Putamen (tissue), 1 donor: ENCODE measurements at regions not wholly inside any gene's neighbourhood (a gene's known extent, or its start where the extent isn't known, plus 50 kb on each side); places are given as distances from the start of the nearest gene placed in this dataset.

Experiments
- DNase-seq: peaks from one replicate; pipeline ENCODE4 v3.0.0-alpha.2; 2016; ENCODE audit warnings: low spot score

DNA sequence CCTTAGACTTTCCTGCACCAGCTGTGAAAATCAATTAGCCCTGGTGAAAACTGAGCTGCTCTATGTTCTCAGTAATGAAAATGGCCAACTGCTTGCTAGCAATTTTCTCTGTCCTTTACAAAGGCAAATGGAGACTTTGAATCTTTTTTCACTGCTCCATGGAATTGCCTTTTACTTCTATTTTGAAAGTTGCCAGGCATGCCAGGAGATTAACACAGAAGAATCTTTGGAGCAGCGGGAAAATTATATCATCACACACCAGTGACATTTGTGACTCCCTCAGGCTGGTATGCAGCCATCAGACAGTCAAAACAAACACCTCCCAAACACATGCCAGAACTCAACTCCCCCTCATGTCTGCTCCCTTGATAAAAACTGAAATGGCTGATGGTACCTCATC lies 872.0 kb upstream of the FLRT2 start:
- no peak for DNase-seq

DNA sequence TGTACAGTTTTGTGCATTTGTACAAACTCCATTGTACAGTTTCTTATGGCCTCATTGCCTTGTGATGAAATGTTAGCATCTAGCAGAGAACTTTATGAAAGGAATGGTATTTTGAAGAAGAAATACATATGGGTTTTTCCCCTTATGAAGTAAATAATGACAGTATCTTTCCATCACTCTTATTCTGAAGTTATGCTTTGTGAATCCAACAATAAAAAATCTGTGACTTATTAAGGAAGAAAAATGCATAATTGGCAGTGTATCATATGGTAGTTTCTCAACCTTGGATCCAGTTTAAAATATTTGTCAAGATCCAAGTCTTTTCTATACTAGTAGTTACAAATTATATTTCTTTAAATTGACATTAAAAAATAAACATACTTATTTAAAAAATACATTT lies 859.1 kb upstream of the FLRT2 start:
- DNase-seq = no peak

GRCh38 chr14:84671776-84672175 lies 858.2 kb upstream of the FLRT2 start:
- no peak for DNase-seq

DNA sequence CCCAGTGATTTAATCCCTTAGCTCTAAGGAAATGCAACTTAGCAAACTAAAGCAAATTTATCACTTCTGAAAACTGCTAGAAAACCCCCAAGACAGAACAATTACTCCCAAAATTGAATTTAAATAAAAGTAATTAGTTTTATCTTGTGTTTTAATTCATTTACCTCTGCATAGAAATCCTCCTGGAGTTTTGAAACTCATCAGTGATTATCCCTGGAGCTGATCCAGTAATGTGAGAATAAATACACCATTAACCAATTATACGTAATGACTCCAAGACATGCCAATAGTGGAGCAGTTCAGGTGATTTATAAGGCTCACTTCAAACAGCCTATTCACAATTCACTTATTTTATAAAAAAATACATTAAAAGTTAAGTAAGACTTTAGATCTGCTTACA lies 855.3 kb upstream of the FLRT2 start:
- DNase-seq = no peak

DNA sequence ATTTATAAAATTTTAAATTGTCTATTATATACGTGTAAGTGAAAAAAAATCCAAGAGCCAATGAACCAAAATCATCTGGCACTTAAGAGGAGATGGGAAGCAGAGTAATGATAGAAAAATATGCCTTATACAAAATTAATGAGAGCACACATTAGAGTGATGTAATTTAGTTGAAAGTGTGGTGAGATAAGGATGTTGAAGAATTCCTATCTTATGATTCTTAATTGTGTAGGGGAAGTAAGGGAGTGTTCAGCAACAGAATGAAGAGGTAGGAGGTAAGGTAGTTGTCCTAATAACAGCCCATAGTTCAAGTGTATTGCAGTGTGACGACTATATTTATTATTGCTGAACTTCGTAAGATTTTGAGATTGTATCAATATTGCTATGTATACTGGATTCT lies 843.4 kb upstream of the FLRT2 start:
- no peak for DNase-seq

GRCh38 chr14:84688297-84689025 lies 841.5 kb upstream of the FLRT2 start:
- DNase-seq = no peak

- no peak for DNase-seq
Measured at GRCh38 chr14:84694161-84694560, 835.8 kb upstream of the FLRT2 start.

DNA sequence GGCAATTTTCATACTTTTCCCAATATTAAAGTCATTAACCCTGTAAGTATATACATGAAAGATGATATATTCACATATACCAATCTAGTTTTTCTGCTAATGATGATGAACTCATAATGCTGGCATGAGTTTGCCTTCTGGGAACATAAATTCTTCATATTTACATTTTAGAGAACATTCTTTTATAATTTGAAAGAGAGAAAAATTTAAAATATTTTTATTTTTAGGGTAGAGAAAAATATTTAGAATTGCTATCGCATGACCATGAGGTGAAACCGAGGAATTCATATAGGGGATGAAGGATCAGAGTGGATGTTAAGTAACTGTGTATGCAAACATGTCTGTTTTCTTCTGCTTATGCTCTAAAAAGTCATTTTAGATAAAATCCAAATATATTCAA lies 825.3 kb upstream of the FLRT2 start:
- DNase-seq = no peak

GRCh38 chr14:84707830-84708229 lies 822.1 kb upstream of the FLRT2 start:
- DNase-seq = no peak

GRCh38 chr14:84708865-84709264 lies 821.1 kb upstream of the FLRT2 start:
- DNase-seq = no peak

DNA sequence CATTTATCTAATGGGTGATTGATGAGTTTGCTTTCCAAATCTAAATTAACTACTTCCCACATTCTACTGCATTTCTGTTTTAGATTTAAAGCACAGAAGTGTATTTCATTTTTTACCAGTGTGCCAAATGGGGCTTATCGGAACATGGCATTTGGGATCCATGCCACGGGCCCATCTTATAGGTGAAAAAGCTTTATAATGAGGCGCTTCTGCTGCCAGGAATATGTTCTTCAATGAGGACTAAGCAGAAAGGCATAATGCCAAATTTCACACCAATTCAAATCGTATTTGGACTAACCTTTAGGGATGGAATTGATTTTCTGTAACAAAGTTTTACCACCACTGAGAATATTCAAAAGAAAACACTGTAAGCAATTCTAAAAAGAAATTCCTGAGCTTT lies 803.5 kb upstream of the FLRT2 start:
- DNase-seq = no peak

GRCh38 chr14:84749191-84749955 lies 780.6 kb upstream of the FLRT2 start:
- no peak for DNase-seq

DNA sequence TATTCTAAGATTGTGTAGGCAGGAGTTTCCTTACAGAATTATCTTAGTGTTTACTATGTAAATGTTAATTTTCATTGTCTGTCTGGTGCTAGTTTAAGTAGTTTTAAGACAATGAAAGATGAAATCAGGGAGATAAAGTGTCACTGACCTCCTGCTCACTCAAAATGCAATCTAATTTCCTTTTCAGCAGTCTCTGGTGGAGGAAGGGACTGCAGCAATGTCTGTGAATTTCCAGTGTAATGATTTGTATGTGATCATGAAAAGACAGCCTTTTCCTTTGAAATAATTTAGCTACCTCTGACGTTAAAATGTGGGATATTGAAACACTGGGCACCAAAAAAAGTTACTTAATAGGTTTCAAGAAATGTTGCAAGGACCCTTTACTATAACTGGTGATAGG lies 779.7 kb upstream of the FLRT2 start:
- DNase-seq = no peak

DNA sequence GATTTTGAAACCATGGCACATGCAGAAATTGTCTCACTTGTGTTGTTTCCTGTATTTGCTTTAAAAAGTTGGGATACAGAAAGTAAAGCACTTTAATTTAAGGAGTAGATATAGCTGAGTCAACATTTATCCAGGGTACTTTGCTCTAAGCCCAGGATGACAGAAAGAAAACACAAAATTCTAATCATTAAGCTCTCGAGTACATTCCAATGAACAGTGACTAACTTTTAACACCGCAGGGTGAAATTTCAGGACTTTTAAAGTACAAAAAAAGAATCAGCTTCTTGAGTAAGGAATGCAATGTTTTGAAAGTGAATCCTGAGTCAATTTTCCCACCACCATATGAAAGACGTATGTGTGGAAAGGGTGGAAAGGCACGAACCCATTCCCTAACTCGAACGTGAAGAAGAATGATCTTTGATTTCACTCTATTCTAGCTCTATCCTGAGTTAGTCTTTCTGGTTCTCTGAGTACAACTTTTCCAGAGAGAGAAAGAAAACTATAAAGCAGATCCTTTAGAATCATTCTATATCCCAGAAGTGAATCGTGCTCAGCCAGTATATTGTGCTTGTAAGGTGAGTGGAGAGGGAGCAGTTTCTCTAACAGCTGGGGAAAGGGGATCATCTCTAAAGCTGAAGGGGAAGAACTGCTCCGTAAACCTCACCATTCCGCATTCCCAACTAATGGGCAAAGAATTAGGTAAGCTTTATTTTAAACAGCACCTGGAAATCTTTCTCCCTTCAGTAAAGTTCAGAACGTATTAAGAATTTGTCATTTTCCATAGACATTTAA lies 779.0 kb upstream of the FLRT2 start:
- no peak for DNase-seq

GRCh38 chr14:84751745-84752144 lies 778.2 kb upstream of the FLRT2 start:
- no peak for DNase-seq

- no peak for DNase-seq
Measured at GRCh38 chr14:84760489-84761126, 769.3 kb upstream of the FLRT2 start.

- no peak for DNase-seq
Measured at GRCh38 chr14:84767434-84767833, 762.5 kb upstream of the FLRT2 start.

GRCh38 chr14:84770030-84770429 lies 759.9 kb upstream of the FLRT2 start:
- DNase-seq = no peak

DNA sequence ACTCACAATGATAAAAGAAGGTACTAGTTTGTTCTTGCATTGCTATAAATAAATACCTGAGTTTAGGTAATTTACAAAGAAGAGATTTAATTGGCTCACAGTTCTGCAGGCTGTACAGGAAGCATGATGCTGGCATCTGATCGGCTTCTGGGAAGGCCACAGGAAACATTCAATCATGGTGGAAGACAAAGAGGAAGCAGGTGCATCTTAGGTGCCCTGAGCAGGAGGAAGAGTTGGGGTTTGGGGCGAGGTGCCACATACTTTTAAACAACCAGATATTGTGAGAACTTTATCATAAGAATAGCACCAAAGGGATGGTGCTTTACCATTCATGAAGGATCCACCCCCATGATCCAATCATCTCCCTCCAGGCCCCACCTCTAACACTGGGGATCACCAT lies 752.6 kb upstream of the FLRT2 start:
- no peak for DNase-seq

- no peak for DNase-seq
Measured at GRCh38 chr14:84782902-84783301, 747.0 kb upstream of the FLRT2 start.

- no peak for DNase-seq
Measured at GRCh38 chr14:84783511-84783910, 746.4 kb upstream of the FLRT2 start.

GRCh38 chr14:84785996-84786395 lies 743.9 kb upstream of the FLRT2 start:
- DNase-seq = no peak
